DOHH2 (cell line): ENCODE measurements at regions not wholly inside any gene's neighbourhood (a gene's known extent, or its start where the extent isn't known, plus 50 kb on each side); places are given as distances from the start of the nearest gene placed in this dataset.
"Not testable (repeated sequence)": the region's sequence is repeated elsewhere in the genome, so short reads cannot be mapped to it uniquely, and the experiment has no call there.

Experiments
- CTCF ChIP-seq: fragments of 200-600 bp; sonication (generic); IDR thresholded peaks from one replicate; pipeline ENCODE4 v1.5.1; 2014; ENCODE audit warnings: antibody characterized with exemption, mild to moderate bottlenecking, low read depth, low read length; ENCODE audit not compliant: poor library complexity, severe bottlenecking
- EZH2phosphoT487 ChIP-seq: fragments of 200-600 bp; sonication (generic); IDR thresholded peaks from 2 replicates; pipeline ENCODE4 v1.6.1; 2017; ENCODE audit warnings: borderline replicate concordance, mild to moderate bottlenecking, antibody characterized with exemption, low read length, moderate library complexity, mixed read lengths

- not testable (repeated sequence) for TF ChIP-seq CTCF, EZH2phosphoT487
Measured at GRCh38 chr4:112049119-112049518, 96.1 kb upstream of the FAM241A start.
